ENCODE measurements at regions not wholly inside any gene's neighbourhood (a gene's known extent, or its start where the extent isn't known, plus 50 kb on each side); places are given as distances from the start of the nearest gene placed in this dataset.

- no peak for DNase-seq
Measured at GRCh38 chr11:19460718-19461405, 220.1 kb upstream of the E2F8 start.

DNA sequence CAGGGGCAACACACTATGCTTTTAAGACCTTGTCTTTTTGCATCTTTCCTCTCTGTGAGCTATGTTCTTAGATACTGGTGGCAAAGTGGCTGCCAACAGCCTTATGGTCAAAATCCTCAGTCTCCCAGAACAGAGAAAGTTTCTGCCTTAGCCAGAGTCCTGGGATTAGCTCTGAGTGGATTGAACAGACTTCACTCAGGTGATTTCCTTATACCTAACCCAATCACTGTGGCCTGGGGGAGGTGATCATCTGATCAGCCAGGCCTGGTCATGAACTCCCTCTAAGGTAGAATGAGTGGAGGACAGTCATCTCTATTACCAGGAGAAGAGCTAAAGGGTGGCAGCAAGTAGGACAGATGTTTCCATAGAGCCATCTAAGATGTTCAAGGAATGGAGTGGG, 218.5 kb upstream of the E2F8 start:
- DNase-seq, result no peak

GRCh38 chr11:19458721-19459120, 218.0 kb upstream of the E2F8 start:
- no peak for DNase-seq

GRCh38 chr11:19458231-19458630, 217.5 kb upstream of the E2F8 start:
- no peak for DNase-seq

DNA sequence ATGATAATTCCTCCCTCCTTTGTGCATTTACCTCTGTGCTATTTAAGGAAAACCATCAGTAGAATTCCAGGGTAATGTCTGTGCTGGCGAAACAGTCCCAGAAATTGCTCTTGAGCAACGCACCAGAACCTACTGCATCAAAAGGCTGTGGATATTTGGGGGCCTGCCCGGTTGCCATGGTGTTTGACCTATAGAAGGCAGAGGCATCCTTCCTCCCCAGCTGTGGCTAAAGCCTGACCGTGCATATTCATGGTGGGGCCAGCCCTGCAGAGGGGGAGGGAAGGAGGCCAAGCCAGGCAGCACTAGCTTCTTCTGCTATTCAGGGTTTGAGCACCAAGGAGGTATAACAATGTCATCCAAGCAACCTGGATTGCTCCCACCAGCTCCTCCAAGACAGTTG, 215.0 kb upstream of the E2F8 start:
- peak; percentile 36 for DNase-seq

GRCh38 chr11:19453651-19454257, 213.0 kb upstream of the E2F8 start:
- no peak for DNase-seq

- no peak for DNase-seq
Measured at GRCh38 chr11:19451609-19452008, 210.9 kb upstream of the E2F8 start.

DNA sequence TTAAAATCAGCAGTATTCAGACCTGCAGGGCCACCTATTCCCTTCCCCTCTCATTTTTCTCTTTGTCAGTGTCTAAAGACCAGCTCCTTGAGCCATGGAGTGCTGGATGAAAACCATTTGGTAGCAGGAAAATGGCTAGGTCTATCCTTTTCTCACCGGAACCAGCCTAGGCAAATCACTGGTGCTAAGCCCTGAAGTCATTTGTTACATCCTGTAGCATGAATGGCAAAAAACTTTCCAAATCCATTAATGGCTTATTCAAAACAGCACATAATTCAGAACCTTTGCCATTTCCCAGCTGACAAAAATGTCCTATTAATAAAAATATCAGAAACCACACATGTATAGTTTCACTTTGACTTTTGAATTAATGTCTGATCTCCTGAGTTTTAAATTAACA, 209.5 kb upstream of the E2F8 start:
- no peak for DNase-seq

DNA sequence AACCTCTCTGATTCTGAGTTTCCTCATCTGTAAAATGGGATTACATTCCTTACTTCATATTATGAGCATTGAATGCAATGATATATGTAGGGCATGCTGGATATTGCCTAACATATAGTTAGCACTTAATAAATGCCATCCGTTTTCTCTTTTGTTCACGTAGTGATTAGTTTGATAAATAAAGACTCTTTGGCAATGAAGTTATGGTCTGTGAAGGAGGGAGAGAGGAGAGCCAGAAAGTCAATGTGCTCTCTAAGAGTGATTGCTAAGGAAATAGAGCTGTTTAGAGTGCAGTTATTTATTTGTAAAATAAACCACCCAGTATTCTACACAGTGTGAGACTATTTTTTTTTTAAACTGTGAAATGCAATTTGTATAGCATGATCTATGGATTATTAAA, 207.9 kb upstream of the E2F8 start:
- DNase-seq, result no peak

DNA sequence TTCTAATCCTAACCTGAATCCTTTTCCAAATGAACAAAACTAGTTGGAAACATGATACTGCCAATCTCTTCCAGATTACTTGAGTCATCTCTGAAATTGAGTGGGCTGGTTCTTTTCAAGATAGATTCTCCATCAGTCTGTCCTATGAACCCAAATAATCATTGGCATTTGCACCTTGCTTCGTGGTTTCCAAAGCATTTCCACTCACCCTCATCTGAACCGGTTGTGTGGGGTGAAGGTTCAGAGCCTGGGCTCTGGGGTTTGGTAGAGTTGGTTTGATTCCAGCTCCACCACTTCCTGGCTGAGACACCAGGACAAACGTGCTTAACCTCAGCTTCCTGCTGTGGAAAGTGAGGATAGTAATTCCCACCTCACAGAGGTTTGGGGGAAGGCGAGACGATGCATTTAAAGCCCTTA, 206.4 kb upstream of the E2F8 start:
- DNase-seq, result no peak

- no peak for DNase-seq
Measured at GRCh38 chr11:19445771-19446170, 205.0 kb upstream of the E2F8 start.

- no peak for DNase-seq
Measured at GRCh38 chr11:19444231-19444630, 203.5 kb upstream of the E2F8 start.

DNA sequence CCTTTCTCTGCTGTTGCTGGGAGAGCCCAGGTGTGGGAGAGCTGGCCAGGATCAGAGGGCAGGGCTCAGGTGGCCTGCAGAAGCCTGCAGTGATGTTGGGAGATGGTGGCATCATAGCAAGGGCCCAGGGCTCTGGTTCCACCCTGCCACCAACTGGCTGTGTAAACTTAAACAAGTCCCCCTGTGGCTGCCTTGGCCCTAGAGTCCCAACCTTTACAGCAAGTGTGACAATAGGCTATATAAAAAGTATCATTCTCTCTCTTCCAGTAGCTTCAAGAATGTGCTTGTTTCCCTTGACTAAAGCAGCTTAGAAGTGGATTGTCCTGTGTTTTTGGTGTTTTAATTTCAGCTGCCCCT, 201.8 kb upstream of the E2F8 start:
- no peak for DNase-seq

GRCh38 chr11:19441752-19442553, 201.2 kb upstream of the E2F8 start:
- DNase-seq, result peak; percentile 18

- no peak for DNase-seq
Measured at GRCh38 chr11:19441288-19441687, 200.5 kb upstream of the E2F8 start.

GRCh38 chr11:19437760-19438159, 197.0 kb upstream of the E2F8 start:
- DNase-seq, result no peak

DNA sequence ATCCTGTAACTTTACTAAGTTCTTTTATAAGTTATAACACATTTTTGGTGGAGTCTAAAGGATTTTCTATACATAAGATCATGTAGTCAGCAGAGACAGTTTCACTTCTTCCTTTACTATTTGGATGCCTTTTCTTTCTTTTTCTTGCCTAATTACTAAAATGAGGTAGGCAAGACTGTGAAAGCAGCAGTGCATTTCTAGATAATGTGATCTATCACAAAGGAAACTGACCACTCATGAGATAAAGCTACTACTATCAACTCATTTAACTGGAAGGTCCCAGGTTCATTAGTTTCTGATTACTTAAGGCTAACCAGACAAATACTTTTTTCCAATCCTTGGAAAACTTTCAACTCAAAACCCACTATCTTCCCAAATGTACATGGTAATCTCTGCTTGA, 196.2 kb upstream of the E2F8 start:
- no peak for DNase-seq

DNA sequence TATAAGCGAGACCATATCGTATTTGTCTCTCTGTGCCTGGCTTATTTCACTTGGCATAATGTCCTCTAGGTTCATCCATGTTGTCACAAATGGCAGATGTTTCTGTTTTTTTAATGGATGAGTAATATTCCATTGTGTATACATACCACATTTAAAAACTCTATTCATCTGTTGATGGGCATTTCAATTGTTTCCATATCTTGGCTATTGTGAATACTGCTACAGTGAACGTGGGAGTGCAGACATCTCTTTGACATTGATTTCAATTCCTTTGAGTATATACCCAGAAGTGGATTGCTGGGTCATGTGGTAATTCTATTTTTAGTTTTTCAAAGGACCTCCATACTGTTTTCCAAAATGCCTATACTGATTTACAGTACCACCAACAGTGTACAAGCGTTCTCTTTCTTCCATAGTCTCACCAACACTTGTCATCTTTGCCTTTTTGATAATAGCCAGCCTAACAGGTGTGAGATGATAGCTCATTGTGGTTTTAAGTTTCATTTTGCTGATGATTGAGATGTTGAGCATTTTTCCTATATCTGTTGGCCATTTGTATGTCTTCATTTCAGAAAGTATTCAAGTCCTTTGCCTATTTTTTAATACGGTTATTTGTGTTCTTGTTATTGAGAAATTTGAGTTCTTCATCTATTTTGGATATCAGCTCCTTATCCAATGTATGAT, 194.7 kb upstream of the E2F8 start:
- DNase-seq, result no peak

GRCh38 chr11:19433791-19434190, 193.0 kb upstream of the E2F8 start:
- no peak for DNase-seq

GRCh38 chr11:19433367-19433766, 192.6 kb upstream of the E2F8 start:
- DNase-seq, result no peak

GRCh38 chr11:19432370-19433061, 191.8 kb upstream of the E2F8 start:
- DNase-seq, result no peak

DNA sequence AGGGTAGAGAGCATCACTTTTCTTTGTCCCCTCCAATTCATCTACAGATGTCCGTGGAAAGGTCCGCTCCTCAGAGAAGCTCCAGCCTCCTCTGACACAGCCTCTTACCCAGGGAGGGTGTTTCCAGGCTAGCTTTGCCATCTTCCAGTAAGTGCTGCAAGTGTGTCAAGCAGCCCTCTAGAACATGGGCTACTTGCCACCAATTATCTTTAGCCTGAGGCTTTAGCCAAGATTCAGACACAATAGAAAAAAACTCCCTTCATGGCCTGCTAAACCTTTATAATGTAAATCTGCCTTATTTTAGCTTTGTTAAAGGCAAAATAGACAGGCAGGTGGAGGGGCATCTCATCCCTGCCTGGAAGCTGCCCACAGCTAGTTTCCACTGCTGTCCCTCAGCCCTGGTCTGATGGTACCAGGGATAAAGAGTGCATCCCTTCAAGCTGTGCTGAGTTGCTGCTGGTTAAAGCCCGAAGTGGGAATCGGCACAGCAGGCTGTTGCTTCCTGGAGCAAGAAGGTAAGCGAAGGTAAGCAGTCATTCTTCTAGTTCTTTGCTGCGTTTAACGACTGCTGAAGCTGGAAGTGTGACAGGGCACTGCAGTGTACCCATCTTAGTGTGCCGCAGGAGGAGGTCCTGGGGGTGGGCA, 190.1 kb upstream of the E2F8 start:
- no peak for DNase-seq

GRCh38 chr11:19430346-19430745, 189.6 kb upstream of the E2F8 start:
- DNase-seq, result no peak

Data from NCI-H2227 treated with DMSO at 0.1 percent for 48 hours (cell line).